A549 (cell line): ENCODE measurements at regions not wholly inside any gene's neighbourhood (a gene's known extent, or its start where the extent isn't known, plus 50 kb on each side); places are given as distances from the start of the nearest gene placed in this dataset.

Experiments used
- CTCF ChIP-seq: fragments of >200 bp; sonication (Bioruptor Twin); formaldehyde crosslinking; IDR thresholded peaks from 3 replicates; pipeline ENCODE4 v1.5.1; 2016
- FOSB ChIP-seq: fragments of 250-450 bp; sonication (Bioruptor Pico); IDR thresholded peaks from 2 replicates; pipeline ENCODE4 v1.5.0; 2020; ENCODE audit warnings: mild to moderate bottlenecking, moderate library complexity
- MAFK ChIP-seq: fragments of 450-650 bp; IDR thresholded peaks from 2 replicates; pipeline ENCODE4 v1.6.1; 2014; ENCODE audit not compliant: partially characterized antibody
- POLR2A ChIP-seq: IDR thresholded peaks from 2 replicates; pipeline ENCODE4 v1.6.1; 2012; ENCODE audit warnings: mild to moderate bottlenecking, low read length
- RFX5 ChIP-seq: fragments of 450-650 bp; IDR thresholded peaks from 2 replicates; pipeline ENCODE4 v1.7.1; 2014; ENCODE audit warnings: antibody characterized with exemption, mild to moderate bottlenecking, moderate library complexity
- ZFP36 ChIP-seq: fragments of 450-650 bp; IDR thresholded peaks from 2 replicates; pipeline ENCODE4 v1.6.1; 2014; ENCODE audit warnings: borderline replicate concordance; ENCODE audit not compliant: partially characterized antibody
- TF ChIP-seq, protein P1 (sequence below): fragments of 200-600 bp; sonication (generic); IDR thresholded peaks from 2 replicates; pipeline ENCODE4 v1.6.1; 2016; ENCODE audit warnings: antibody characterized with exemption, mild to moderate bottlenecking, moderate library complexity

- TF ChIP-seq, protein P1, sequence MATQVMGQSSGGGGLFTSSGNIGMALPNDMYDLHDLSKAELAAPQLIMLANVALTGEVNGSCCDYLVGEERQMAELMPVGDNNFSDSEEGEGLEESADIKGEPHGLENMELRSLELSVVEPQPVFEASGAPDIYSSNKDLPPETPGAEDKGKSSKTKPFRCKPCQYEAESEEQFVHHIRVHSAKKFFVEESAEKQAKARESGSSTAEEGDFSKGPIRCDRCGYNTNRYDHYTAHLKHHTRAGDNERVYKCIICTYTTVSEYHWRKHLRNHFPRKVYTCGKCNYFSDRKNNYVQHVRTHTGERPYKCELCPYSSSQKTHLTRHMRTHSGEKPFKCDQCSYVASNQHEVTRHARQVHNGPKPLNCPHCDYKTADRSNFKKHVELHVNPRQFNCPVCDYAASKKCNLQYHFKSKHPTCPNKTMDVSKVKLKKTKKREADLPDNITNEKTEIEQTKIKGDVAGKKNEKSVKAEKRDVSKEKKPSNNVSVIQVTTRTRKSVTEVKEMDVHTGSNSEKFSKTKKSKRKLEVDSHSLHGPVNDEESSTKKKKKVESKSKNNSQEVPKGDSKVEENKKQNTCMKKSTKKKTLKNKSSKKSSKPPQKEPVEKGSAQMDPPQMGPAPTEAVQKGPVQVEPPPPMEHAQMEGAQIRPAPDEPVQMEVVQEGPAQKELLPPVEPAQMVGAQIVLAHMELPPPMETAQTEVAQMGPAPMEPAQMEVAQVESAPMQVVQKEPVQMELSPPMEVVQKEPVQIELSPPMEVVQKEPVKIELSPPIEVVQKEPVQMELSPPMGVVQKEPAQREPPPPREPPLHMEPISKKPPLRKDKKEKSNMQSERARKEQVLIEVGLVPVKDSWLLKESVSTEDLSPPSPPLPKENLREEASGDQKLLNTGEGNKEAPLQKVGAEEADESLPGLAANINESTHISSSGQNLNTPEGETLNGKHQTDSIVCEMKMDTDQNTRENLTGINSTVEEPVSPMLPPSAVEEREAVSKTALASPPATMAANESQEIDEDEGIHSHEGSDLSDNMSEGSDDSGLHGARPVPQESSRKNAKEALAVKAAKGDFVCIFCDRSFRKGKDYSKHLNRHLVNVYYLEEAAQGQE, result no peak
- TF ChIP-seq POLR2A, result no peak
- no peak for TF ChIP-seq MAFK
- TF ChIP-seq CTCF, result no peak
- TF ChIP-seq RFX5, result no peak
- no peak for TF ChIP-seq ZFP36
- TF ChIP-seq FOSB, result no peak
Observed at GRCh38 chr2:103159018-103159417, 397.2 kb downstream of the TMEM182 start.
